ENCODE measurements at regions not wholly inside any gene's neighbourhood (a gene's known extent, or its start where the extent isn't known, plus 50 kb on each side); places are given as distances from the start of the nearest gene placed in this dataset.

- no peak for DNase-seq
Observed at GRCh38 chr4:20532871-20533870, 167.1 kb upstream of the PACRGL start.

- DNase-seq, result no peak
Observed at GRCh38 chr4:20538905-20539304, 161.4 kb upstream of the PACRGL start.

- no peak for DNase-seq
Observed at GRCh38 chr4:20543131-20543530, 157.1 kb upstream of the PACRGL start.

- DNase-seq, result peak; percentile 48
Observed at GRCh38 chr4:20544645-20545044, 155.6 kb upstream of the PACRGL start.

GRCh38 chr4:20552004-20552403 lies 148.3 kb upstream of the PACRGL start:
- no peak for DNase-seq

- DNase-seq, result no peak
Observed at GRCh38 chr4:20554134-20554533, 146.1 kb upstream of the PACRGL start.

- no peak for DNase-seq
Observed at GRCh38 chr4:20565075-20565721, 135.1 kb upstream of the PACRGL start.

GRCh38 chr4:20570981-20571715 lies 129.1 kb upstream of the PACRGL start:
- DNase-seq, result no peak

- DNase-seq, result no peak
Observed at GRCh38 chr4:20572976-20573375, 127.3 kb upstream of the PACRGL start.

- no peak for DNase-seq
Observed at GRCh38 chr4:20574986-20575385, 125.3 kb upstream of the PACRGL start.

- no peak for DNase-seq
Observed at GRCh38 chr4:20575486-20575885, 124.8 kb upstream of the PACRGL start.

- no peak for DNase-seq
Observed at GRCh38 chr4:20576861-20577260, 123.4 kb upstream of the PACRGL start.

- no peak for DNase-seq
Observed at GRCh38 chr4:20577702-20578101, 122.6 kb upstream of the PACRGL start.

GRCh38 chr4:20580907-20581306 lies 119.4 kb upstream of the PACRGL start:
- DNase-seq, result no peak

- no peak for DNase-seq
Observed at GRCh38 chr4:20589436-20589835, 110.8 kb upstream of the PACRGL start.

- DNase-seq, result no peak
Observed at GRCh38 chr4:20590849-20591248, 109.4 kb upstream of the PACRGL start.

GRCh38 chr4:20591571-20591970 lies 108.7 kb upstream of the PACRGL start:
- no peak for DNase-seq

- no peak for DNase-seq
Observed at GRCh38 chr4:20592013-20592412, 108.2 kb upstream of the PACRGL start.

- no peak for DNase-seq
Observed at GRCh38 chr4:20592663-20593062, 107.6 kb upstream of the PACRGL start.

GRCh38 chr4:20598626-20599025 lies 101.6 kb upstream of the PACRGL start:
- DNase-seq, result no peak

- DNase-seq, result no peak
Observed at GRCh38 chr4:20603671-20604313, 96.5 kb upstream of the PACRGL start.

- no peak for DNase-seq
Observed at GRCh38 chr4:20612313-20612712, 87.9 kb upstream of the PACRGL start.

- DNase-seq, result no peak
Observed at GRCh38 chr4:20614816-20615215, 85.4 kb upstream of the PACRGL start.

All from OCI-M1 (cell line).